Keratinocyte (primary cell): ENCODE measurements at regions not wholly inside any gene's neighbourhood (a gene's known extent, or its start where the extent isn't known, plus 50 kb on each side); places are given as distances from the start of the nearest gene placed in this dataset.

ENCODE experiments used
- DNase-seq: peaks from one replicate; pipeline ENCODE4 v3.0.0-alpha.2; 2011; ENCODE audit warnings: low read depth, missing footprints, low spot score
- FAIRE-seq: peaks from 2 replicates; lab custom pipeline; 2011; peaks lifted over from hg19 to GRCh38; lab: Jason Lieb, UNC
- H2AFZ ChIP-seq: 2 replicates; pipeline ENCODE4 v1.6.0; 2012; ENCODE audit warnings: low read length, control low read depth, inconsistent platforms; ENCODE audit not compliant: control insufficient read depth
- H3K27ac ChIP-seq: 2 replicates; pipeline ENCODE4 v1.5.1; 2011; ENCODE audit warnings: low read length; ENCODE audit not compliant: control insufficient read depth, insufficient read depth
- H3K27me3 ChIP-seq: 3 replicates; pipeline ENCODE4 v1.6.0; 2011; ENCODE audit warnings: low read length; ENCODE audit not compliant: control insufficient read depth, insufficient read depth; ENCODE audit errors: extremely low read depth
- H3K36me3 ChIP-seq, 2 experiments: 2 replicates in 1 of 2; 3 replicates in 1 of 2; pipeline ENCODE4 v1.5.1; 2011; ENCODE audit warnings: low read length in 2 of 2, mild to moderate bottlenecking in 1 of 2; ENCODE audit not compliant: control insufficient read depth in 2 of 2, insufficient read depth in 2 of 2; ENCODE audit errors: extremely low read depth in 1 of 2
- H3K4me1 ChIP-seq: 3 replicates; pipeline ENCODE4 v1.5.1; 2011; ENCODE audit warnings: low read length; ENCODE audit not compliant: control insufficient read depth, insufficient read depth; ENCODE audit errors: extremely low read depth
- H3K4me2 ChIP-seq: 3 replicates; pipeline ENCODE4 v1.6.0; 2011; ENCODE audit warnings: low read depth, low read length; ENCODE audit not compliant: control insufficient read depth, insufficient read depth; ENCODE audit errors: extremely low read depth
- H3K4me3 ChIP-seq, 3 experiments: fragments of 200-600 bp in 1 of 3; sonication (generic) in 1 of 3; 2 replicates in 2 of 3; 3 replicates in 1 of 3; pipeline ENCODE4 v1.5.1; 2011 to 2016; ENCODE audit warnings: low read length in 3 of 3, mild to moderate bottlenecking in 3 of 3, control low read depth in 2 of 3, inconsistent platforms in 1 of 3, low read depth in 1 of 3, mixed read lengths in 1 of 3, mixed run types in 1 of 3, moderate library complexity in 1 of 3; ENCODE audit not compliant: control insufficient read depth in 2 of 3, insufficient read depth in 2 of 3; ENCODE audit errors: extremely low read depth in 1 of 3
- H3K79me2 ChIP-seq: 2 replicates; pipeline ENCODE4 v1.6.0; 2012; ENCODE audit warnings: low read length; ENCODE audit not compliant: control insufficient read depth, insufficient read depth
- H3K9ac ChIP-seq: 3 replicates; pipeline ENCODE4 v1.6.0; 2011; ENCODE audit warnings: low read length; ENCODE audit not compliant: control insufficient read depth, insufficient read depth; ENCODE audit errors: extremely low read depth
- H3K9me1 ChIP-seq: 3 replicates; pipeline ENCODE4 v1.6.0; 2011; ENCODE audit warnings: low read length; ENCODE audit not compliant: control insufficient read depth, insufficient read depth; ENCODE audit errors: extremely low read depth
- H3K9me3 ChIP-seq: 2 replicates; pipeline ENCODE4 v1.5.1; 2012; ENCODE audit warnings: low read depth, low read length; ENCODE audit not compliant: control insufficient read depth
- H4K20me1 ChIP-seq: 3 replicates; pipeline ENCODE4 v1.6.0; 2011; ENCODE audit warnings: low read length; ENCODE audit not compliant: control insufficient read depth, insufficient read depth; ENCODE audit errors: extremely low read depth
- CTCF ChIP-seq, 3 experiments: IDR thresholded peaks in 1 of 3; conservative IDR thresholded peaks in 1 of 3; optimal IDR thresholded peaks in 1 of 3; 2 replicates in 2 of 3; 3 replicates in 1 of 3; pipeline versions ENCODE3 to v1.5.1; 2011; ENCODE audit warnings: low read length in 3 of 3, mild to moderate bottlenecking in 3 of 3, moderate library complexity in 2 of 3, control low read depth in 1 of 3, inconsistent platforms in 1 of 3; ENCODE audit not compliant: insufficient read depth in 2 of 3; ENCODE audit errors: extremely low read depth in 1 of 3
- EZH2 ChIP-seq: IDR thresholded peaks from one replicate; pipeline ENCODE4 v1.6.1; 2012; ENCODE audit warnings: inconsistent platforms, mild to moderate bottlenecking, low read length, moderate library complexity
- dilution Hi-C: fragments of 300-500 bp; cut with MboI; formaldehyde crosslinking; loops from one replicate; pipeline ENCODE4 v1.7.0; 2020; ENCODE audit warnings: low sequenced_read_pairs; ENCODE audit not compliant: extremely low pct_ligation_motif_present

GRCh38 chr5:6950250-6950649 lies 237.0 kb downstream of the TENT4A start:
- DNase-seq, result no peak
- no peak overlapping the region for H3K27ac ChIP-seq

GRCh38 chr5:6950860-6951259 lies 237.6 kb downstream of the TENT4A start:
- no peaks in the 10 kb centered on the region for H3K9me1 ChIP-seq
- H3K4me1 ChIP-seq, result no peaks in the 10 kb centered on the region
- no peaks in the 10 kb centered on the region for H3K27me3 ChIP-seq
- dilution Hi-C loops, result no loop called here
- FAIRE-seq (no peak), DNase-seq (no peak)
- no peak overlapping the region for H3K4me2 ChIP-seq
- TF ChIP-seq EZH2, result no peak
- no peak for TF ChIP-seq CTCF (optimal IDR thresholded peaks at IDR 0.05 in 1 of 3, IDR thresholded peaks at IDR 0.05 in 1 of 3, conservative IDR thresholded peaks at IDR 0.05 in 1 of 3; ENCODE audit: extremely low read depth in 1 of 3, insufficient read depth in 2 of 3, low read length in 3 of 3)
- no peaks in the 10 kb centered on the region for H3K9me3 ChIP-seq
- H3K9ac ChIP-seq, result no peak overlapping the region
- H2AFZ ChIP-seq, result no peak overlapping the region
- H3K36me3 ChIP-seq, result no peaks in the 10 kb centered on the region
- no peak overlapping the region for H3K4me3 ChIP-seq
- no peaks in the 10 kb centered on the region for H4K20me1 ChIP-seq
- no peaks in the 10 kb centered on the region for H3K79me2 ChIP-seq
- no peak overlapping the region for H3K27ac ChIP-seq

More at GRCh38 chr5:6950250-6950649, 237.0 kb downstream of the TENT4A start:
- Histone ChIP-seq H3K27me3 (no peaks in the 10 kb centered on the region), H3K4me2 (no peak overlapping the region), H3K9ac (no peak overlapping the region), H3K79me2 (no peaks in the 10 kb centered on the region), H2AFZ (no peak overlapping the region), H3K36me3 (no peaks in the 10 kb centered on the region), H3K9me3 (no peaks in the 10 kb centered on the region), H3K4me3 (no peak overlapping the region), H4K20me1 (no peaks in the 10 kb centered on the region), H3K9me1 (no peaks in the 10 kb centered on the region), H3K4me1 (no peaks in the 10 kb centered on the region)
- dilution Hi-C loops, result no loop called here
- TF ChIP-seq EZH2 (no peak), CTCF (optimal IDR thresholded peaks at IDR 0.05 in 1 of 3, IDR thresholded peaks at IDR 0.05 in 1 of 3, conservative IDR thresholded peaks at IDR 0.05 in 1 of 3; ENCODE audit: extremely low read depth in 1 of 3, insufficient read depth in 2 of 3, low read length in 3 of 3) (no peak)
- no peak for FAIRE-seq
